Pancreas (tissue), 10 donors: ENCODE measurements at regions not wholly inside any gene's neighbourhood (a gene's known extent, or its start where the extent isn't known, plus 50 kb on each side); places are given as distances from the start of the nearest gene placed in this dataset.

Source experiments
- ATAC-seq, 4 donors: fragments of 200-7000 bp; cut with Tn5 transposase; one replicate each; pipeline versions ENCODE4 v1.8.0 to v1.9.1; 2020; ENCODE audit warnings: mild to moderate bottlenecking in 4 of 4, moderate library complexity in 4 of 4
- DNase-seq, 6 donors: peaks; one replicate each; pipeline ENCODE4 v3.0.0-alpha.2; 2020
- FAIRE-seq: peaks from 2 replicates; lab custom pipeline; 2012; peaks lifted over from hg19 to GRCh38; lab: Jason Lieb, UNC
- H3K27ac ChIP-seq, 4 donors: fragments of 200-600 bp; sonication (generic); 1 replicate in 3 of 4; 2 replicates in 1 of 4; pipeline versions ENCODE4 v1.5.0 to v1.8.0; 2020
- H3K27me3 ChIP-seq, 4 donors: fragments of 200-600 bp; one replicate each; pipeline ENCODE4 v1.8.0; 2021
- H3K36me3 ChIP-seq, 3 donors: fragments of 200-600 bp; sonication (generic) in 1 of 3; one replicate each; pipeline versions ENCODE4 v1.5.0 to v1.8.0; 2020 to 2021
- H3K4me1 ChIP-seq, 3 donors: fragments of 200-600 bp; one replicate each; pipeline ENCODE4 v1.8.0; 2021
- H3K4me3 ChIP-seq, 4 donors: fragments of 200-600 bp; sonication (generic) in 2 of 4; one replicate each; pipeline versions ENCODE4 v1.5.0 to v1.8.0; 2020 to 2021
- H3K9me3 ChIP-seq, 4 donors: fragments of 200-600 bp; one replicate each; pipeline ENCODE4 v1.8.0; 2021
- WGBS, 2 donors: extraction: QIAGEN DNeasy Blood & Tissue Kit; methylation state at CpG; one replicate each; pipeline ENCODE4 v1.1.7; 2013; 5-methylcytosine and 5-hydroxymethylcytosine counted together
- intact Hi-C, 3 donors: fragments of 100-400 bp; cut with DNase I; formaldehyde crosslinking; loops; one replicate each; pipeline versions ENCODE4 v1.11.1 to v1.14.2; 2022
- TF ChIP-seq, protein P1 (sequence below), 4 donors: fragments of 200-600 bp; sonication (generic) in 3 of 4; IDR thresholded peaks; one replicate each; pipeline versions ENCODE4 v1.5.0 to v1.8.0; 2021; ENCODE audit warnings: antibody characterized with exemption in 4 of 4
- donor health status: healthy with polysubstance abuse.
- donor health status: DM: no; HTN: no; CAD: no; lungs with moderate emphysema.
- donor health status: DM: no; HTN: no; CAD: no.
- donor health status: control.
- donor health status: control.
- donor health status: Bipolar disorder and iron deficiency.
- donor health status: DM: yes; HTN: yes; CAD: no.
- donor health status: DM: no; HTN: no; CAD: no.
- donor health status: DM: no; HTN: no; CAD: no.
- donor health status: DM: yes; HTN: yes; CAD: no.

DNA sequence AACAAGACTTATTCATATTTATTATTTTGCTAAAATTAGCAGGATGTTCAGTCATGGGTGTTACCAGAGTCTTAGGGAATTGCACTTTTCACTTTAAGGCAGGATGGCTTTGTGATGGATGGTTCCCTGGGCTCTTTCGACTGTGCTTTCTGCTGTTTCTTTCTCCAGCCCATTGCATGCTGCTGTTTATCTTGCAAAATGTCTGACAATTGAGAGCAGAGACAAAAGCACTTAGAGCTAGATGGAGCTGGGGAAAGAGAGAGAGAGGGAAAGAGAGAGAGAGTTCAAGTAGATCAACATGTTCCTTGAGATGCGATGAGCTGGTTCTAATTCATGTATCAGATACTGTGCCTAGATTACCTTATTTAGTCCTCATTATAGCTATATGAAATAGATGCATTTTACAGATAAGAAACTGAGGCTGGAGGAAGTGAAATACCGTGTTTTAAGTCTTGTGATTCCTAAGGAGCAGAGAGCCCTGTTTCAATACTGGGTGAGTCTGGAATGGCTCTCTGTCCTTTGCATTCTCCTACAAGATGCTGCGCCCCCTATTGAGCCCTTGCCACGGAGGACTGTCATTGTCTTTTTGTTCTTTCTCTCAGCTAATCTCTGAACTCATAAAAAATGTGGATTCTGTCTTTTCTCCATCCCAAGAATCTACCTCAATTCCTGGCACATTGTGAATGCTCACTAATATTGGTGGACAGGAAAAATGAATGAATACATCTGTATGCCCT, 227.9 kb downstream of the ALG10B start:
- H3K27me3 ChIP-seq = no peaks in the 10 kb centered on the region
- DNase-seq (no peak), FAIRE-seq (no peak), ATAC-seq (no peak)
- TF ChIP-seq, protein P1, sequence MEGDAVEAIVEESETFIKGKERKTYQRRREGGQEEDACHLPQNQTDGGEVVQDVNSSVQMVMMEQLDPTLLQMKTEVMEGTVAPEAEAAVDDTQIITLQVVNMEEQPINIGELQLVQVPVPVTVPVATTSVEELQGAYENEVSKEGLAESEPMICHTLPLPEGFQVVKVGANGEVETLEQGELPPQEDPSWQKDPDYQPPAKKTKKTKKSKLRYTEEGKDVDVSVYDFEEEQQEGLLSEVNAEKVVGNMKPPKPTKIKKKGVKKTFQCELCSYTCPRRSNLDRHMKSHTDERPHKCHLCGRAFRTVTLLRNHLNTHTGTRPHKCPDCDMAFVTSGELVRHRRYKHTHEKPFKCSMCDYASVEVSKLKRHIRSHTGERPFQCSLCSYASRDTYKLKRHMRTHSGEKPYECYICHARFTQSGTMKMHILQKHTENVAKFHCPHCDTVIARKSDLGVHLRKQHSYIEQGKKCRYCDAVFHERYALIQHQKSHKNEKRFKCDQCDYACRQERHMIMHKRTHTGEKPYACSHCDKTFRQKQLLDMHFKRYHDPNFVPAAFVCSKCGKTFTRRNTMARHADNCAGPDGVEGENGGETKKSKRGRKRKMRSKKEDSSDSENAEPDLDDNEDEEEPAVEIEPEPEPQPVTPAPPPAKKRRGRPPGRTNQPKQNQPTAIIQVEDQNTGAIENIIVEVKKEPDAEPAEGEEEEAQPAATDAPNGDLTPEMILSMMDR (IDR thresholded peaks at IDR 0.05) = no peak
- no peak overlapping the region for H3K27ac ChIP-seq
- no peaks in the 10 kb centered on the region for H3K4me1 ChIP-seq
- intact Hi-C loops = no loop called here
- 34 to 37% methylated on average over 5 of the region's 5 CpGs for WGBS, 2 donors
- H3K36me3 ChIP-seq = no peaks in the 10 kb centered on the region
- H3K4me3 ChIP-seq = no peak overlapping the region
- no peaks in the 10 kb centered on the region for H3K9me3 ChIP-seq

DNA sequence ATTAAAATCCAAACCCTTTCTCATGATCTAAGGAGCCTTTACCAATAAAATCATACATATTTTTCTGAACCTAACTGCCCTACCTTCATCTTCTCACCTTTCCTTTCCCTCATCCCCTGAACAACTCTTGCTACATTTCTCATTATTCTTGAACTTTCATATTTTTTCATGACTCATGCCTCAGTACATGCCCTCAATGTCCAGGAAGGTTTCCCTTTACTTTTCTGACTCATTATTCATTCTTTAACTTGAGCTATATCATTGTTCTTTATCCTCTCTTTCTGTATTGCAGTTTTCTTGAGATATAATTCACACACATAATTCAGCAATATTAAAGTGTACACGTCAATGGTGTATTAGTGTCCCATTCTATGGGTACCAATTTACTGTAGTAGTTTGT, 231.0 kb downstream of the ALG10B start:
- no peak for FAIRE-seq
- TF ChIP-seq, protein P1 (IDR thresholded peaks at IDR 0.05) = no peak
- Histone ChIP-seq H3K36me3 (no peaks in the 10 kb centered on the region), H3K9me3 (no peaks in the 10 kb centered on the region), H3K4me1 (no peaks in the 10 kb centered on the region), H3K27me3 (no peaks in the 10 kb centered on the region), H3K27ac (no peak overlapping the region), H3K4me3 (no peak overlapping the region)
- ATAC-seq = no peak
- no peak for DNase-seq
- intact Hi-C loops = no loop called here
- 36 to 59% methylated on average over 1 of the region's 1 CpG for WGBS, 2 donors

DNA sequence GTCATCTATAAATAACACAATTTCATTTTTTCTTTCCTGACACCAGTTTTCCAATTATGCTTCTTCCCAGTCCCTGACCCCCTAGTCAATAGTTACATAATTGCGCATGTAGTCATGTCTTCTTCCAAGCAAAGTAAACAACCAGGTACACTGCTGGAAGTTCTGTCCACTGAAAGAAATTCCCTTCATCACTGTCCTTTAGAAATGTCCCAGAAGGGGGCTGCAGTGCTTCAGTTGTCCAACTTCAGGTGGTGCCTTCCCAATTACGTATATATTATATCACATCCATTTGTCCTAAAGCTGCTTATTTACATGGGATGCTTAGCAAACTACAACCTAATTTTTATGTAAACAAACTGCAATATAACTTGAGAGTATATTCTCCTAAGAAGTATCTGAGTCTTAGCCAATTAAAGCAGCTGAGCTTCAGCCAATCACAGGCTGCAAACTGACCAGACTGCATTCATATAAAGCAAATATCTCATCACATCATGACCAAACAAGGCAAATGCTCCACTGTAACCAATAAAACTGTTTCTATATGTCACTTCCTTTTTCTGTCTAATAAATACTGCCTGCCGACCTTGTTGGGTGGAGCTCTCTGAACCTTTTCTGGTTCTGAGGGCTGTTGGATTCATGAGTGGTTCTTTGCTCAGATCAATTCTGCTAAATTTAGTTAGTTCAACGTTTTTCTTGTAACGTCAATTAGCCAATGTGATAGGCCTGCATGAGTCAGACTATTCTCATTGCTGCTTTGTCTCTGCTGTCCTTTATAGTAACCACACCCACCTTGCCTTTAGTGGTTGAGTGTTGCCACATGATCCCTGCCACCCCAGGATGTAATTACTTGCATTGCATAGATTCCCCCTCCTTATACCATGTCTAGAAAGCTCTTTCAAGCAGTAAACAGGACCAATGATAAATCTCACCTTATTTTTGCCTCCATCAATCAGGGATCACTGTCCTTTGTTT, 239.3 kb downstream of the ALG10B start:
- H3K27me3 ChIP-seq = no peaks in the 10 kb centered on the region
- H3K27ac ChIP-seq = no peak overlapping the region
- intact Hi-C loops = no loop called here
- no peaks in the 10 kb centered on the region for H3K9me3 ChIP-seq
- no peak for ATAC-seq
- WGBS, 2 donors = 47 to 52% methylated on average over 5 of the region's 5 CpGs
- FAIRE-seq = no peak
- H3K36me3 ChIP-seq = no peaks in the 10 kb centered on the region
- no peak overlapping the region for H3K4me3 ChIP-seq
- TF ChIP-seq, protein P1 (IDR thresholded peaks at IDR 0.05) = no peak
- no peaks in the 10 kb centered on the region for H3K4me1 ChIP-seq
- DNase-seq = no peak

DNA sequence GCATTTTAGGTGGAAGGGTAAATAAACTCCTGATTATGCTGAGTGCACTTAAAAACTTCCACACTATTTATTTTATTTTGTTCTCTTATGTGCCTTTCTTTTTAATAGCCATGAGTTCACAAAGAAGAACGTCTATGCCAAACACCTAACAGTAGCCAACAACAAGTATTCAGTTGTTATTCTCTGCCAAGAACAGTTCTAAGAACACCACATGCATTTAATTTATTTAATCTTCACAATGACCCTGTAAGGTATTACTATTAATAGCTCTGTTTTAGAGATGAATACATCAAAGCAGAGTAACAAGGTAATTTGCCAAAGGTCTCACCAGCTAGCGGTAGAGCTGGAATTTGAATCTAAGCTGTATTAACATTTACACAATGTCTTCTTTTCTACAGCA, 240.1 kb downstream of the ALG10B start:
- 48 to 49% methylated on average over 2 of the region's 2 CpGs for whole genome bisulfite sequencing, 2 donors
- Histone ChIP-seq H3K9me3 (no peaks in the 10 kb centered on the region), H3K4me3 (no peak overlapping the region), H3K27ac (no peak overlapping the region), H3K4me1 (no peaks in the 10 kb centered on the region), H3K27me3 (no peaks in the 10 kb centered on the region), H3K36me3 (no peaks in the 10 kb centered on the region)
- ATAC-seq = no peak
- TF ChIP-seq, protein P1 (IDR thresholded peaks at IDR 0.05) = no peak
- intact Hi-C loops = no loop called here
- DNase-seq = no peak
- no peak for FAIRE-seq
